OCI-LY7 (cell line): ENCODE measurements at regions not wholly inside any gene's neighbourhood (a gene's known extent, or its start where the extent isn't known, plus 50 kb on each side); places are given as distances from the start of the nearest gene placed in this dataset.

Experiments
- EZH2phosphoT487 ChIP-seq: fragments of 200-600 bp; sonication (generic); IDR thresholded peaks from 2 replicates; pipeline ENCODE4 v1.6.1; 2018; ENCODE audit warnings: low read depth, borderline replicate concordance, mild to moderate bottlenecking, mixed run types, antibody characterized with exemption, low read length, moderate library complexity, mixed read lengths
- TF ChIP-seq, protein P1 (sequence below): fragments of 200-600 bp; sonication (generic); conservative IDR thresholded peaks from 2 replicates; pipeline ENCODE4 v1.5.1; 2014; ENCODE audit warnings: mild to moderate bottlenecking, antibody characterized with exemption, low read length, moderate library complexity, mixed read lengths

DNA sequence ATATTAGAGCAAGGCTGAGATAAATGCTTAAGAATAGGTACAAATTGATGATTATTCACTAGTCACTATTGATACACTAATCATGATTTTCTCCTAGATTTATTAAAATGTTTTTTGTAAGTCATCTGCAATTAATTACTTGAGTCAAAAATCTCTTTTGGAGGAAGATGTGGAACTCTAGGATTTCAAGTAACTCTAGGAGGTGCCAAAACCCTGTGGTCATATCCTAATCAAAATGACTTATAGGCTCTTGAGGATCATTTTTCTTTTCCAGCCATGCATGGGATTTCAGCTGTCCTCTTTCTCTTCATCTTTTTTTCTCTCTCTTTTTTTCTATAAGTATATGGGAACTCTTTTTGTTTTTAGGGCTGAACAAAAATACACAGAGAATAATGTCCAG lies 141.8 kb upstream of the CD180 start:
- TF ChIP-seq, protein P1, sequence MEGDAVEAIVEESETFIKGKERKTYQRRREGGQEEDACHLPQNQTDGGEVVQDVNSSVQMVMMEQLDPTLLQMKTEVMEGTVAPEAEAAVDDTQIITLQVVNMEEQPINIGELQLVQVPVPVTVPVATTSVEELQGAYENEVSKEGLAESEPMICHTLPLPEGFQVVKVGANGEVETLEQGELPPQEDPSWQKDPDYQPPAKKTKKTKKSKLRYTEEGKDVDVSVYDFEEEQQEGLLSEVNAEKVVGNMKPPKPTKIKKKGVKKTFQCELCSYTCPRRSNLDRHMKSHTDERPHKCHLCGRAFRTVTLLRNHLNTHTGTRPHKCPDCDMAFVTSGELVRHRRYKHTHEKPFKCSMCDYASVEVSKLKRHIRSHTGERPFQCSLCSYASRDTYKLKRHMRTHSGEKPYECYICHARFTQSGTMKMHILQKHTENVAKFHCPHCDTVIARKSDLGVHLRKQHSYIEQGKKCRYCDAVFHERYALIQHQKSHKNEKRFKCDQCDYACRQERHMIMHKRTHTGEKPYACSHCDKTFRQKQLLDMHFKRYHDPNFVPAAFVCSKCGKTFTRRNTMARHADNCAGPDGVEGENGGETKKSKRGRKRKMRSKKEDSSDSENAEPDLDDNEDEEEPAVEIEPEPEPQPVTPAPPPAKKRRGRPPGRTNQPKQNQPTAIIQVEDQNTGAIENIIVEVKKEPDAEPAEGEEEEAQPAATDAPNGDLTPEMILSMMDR, result no peak
- TF ChIP-seq EZH2phosphoT487, result no peak
